GF-D8 (cell line): ENCODE measurements at regions not wholly inside any gene's neighbourhood (a gene's known extent, or its start where the extent isn't known, plus 50 kb on each side); places are given as distances from the start of the nearest gene placed in this dataset.
"Not testable (repeated sequence)": the region's sequence is repeated elsewhere in the genome, so short reads cannot be mapped to it uniquely, and the experiment has no call there.

Source experiments
- DNase-seq: peaks from one replicate; lab custom pipeline; 2025; lab: John Stamatoyannopoulos, UW

DNA sequence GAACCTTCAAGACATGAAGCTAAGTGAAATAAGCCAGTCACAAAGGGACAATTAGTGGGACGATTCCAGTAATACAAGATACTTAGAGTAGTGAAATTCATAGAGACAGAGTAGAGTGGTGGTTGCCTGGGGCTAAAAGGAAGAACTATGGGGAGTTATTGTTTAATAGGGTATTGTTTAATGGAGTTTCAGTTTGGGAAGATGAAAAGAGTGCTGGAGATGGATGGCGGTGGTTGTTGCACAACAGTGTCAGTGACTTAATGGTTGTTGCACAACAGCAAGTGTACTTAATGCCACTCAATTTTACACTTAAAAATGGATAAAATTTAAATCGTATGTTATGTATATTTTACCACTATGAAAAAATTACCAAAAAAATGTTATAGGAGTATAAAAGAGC is 209.7 kb upstream of the TENT5A start:
- no peak for DNase-seq

DNA sequence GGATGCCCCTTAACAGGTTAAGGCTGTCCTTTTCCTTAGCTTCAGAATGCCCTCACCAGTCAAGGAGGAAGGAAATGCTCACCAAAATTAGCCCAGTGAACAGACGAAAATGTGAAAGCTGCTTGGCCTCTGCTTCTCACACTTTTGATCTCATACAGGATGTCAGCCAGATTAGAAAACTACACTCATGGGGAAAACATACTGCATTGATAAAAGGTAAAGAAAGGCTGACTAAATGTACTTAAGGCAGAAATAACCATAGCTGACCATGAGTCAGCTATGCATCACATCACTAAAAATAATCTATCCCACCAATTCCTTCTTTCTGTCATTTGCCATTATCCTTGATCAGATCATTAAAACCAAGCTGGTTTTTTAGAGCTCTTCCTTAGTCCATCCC is 198.4 kb upstream of the TENT5A start:
- DNase-seq, result no peak

DNA sequence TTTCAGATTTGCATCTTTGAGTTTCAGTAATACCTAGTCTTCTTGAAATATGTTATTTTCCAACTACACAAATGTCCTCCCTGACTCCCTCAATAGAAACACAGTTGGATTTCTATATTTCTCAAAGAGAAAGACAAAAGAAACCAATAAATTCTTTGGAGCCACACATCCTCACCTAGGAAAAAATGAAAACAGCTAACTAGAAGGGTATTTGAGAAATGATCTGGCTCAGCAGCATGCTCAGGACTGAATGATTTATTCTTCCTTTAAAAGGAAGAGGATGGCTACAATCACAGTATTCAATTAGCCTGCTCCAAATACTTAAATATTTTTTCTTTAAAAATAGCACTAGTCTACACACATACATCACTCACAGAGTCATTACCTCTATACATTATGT is 196.4 kb upstream of the TENT5A start:
- DNase-seq, result no peak

DNA sequence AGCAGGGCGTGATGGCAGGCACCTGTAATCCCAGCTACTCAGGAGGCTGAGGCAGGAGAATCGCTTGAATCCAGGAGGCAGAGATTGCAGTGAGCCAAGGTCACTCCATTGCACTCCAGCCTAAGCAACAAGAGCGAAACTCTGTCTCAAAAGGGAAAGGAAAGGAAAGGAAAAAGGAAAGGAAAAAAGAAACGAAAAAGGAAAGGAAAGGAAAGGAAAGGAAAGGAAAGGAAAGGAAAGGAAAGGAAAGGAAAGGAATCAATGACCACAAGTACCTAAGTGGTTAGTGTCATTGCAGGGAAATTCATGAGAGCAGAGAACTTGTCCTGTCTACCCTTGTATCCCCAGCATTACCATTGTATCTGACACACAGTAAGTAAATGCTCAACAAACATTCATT is 195.7 kb upstream of the TENT5A start:
- DNase-seq, result not testable (repeated sequence)

DNA sequence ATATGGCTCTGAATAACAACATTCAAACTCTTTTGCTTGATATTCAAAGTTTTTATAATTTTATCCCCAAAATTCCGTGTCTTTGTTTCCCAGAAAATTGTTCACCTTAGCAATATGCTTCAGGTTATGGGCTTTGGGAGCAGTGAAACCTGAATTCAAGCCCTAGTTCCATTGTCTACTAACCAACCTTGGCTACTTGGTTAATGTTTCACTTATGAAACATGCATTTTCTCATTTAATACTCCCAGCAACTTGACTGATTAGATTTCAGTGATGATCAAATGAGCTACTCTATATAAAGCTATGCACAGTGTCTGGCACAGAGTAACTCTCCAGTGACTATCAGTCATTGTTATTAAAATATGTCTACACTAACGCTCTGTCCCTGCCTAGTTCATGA is 192.2 kb upstream of the TENT5A start:
- no peak for DNase-seq

DNA sequence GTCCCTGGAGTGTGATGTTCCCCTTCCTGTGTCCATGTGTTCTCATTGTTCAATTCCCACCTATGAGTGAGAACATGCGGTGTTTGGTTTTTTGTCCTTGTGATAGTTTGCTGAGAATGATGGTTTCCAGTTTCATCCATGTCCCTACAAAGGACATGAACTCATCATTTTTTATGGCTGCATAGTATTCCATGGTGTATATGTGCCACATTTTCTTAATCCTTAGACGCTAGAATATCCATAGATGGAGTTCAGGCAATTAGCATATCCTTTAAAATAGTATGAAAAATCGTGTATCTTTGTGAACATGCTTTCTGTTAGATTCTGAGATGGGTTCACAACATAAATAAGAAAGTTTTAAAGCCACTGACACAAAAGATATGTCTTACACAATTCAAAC is 190.4 kb upstream of the TENT5A start:
- not testable (repeated sequence) for DNase-seq

DNA sequence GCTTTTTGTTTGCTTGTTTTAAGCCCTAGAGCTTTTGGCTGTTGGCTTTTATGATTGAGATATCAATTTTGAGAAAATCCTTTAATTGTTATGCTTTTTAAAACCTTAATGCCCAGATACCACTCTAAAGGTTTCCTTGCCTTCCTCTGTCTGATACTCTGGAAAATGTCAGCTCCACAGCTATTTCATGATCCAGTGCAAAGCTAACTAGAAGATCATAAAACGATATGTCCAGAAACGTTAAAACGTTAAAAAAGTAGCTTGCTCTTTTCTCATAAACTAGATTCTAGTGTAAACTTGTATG is 189.5 kb upstream of the TENT5A start:
- DNase-seq, result no peak

DNA sequence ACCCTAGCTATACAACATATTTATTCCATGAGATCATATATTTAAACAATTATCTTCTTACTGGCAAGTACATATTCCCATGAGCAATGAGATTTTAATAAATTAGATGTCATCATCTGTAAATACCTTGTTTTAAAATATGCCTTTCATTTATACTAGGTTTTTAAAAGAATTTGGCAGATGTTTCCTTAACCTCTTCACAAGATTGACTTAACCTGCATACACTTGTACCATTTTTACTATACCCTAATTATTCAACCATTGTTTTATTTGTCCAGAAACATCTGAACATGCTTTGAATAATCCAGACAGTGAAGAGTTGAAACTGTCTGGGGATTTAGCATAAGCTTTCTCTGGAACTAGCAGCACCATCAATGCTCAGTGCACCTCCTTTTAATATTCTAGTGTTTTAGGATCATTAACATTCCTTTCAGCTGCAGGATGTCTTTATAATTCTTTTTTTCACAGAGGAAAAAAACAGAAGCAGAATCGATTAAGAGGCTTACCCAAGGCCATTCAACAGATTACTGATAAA is 188.0 kb upstream of the TENT5A start:
- DNase-seq, result no peak

DNA sequence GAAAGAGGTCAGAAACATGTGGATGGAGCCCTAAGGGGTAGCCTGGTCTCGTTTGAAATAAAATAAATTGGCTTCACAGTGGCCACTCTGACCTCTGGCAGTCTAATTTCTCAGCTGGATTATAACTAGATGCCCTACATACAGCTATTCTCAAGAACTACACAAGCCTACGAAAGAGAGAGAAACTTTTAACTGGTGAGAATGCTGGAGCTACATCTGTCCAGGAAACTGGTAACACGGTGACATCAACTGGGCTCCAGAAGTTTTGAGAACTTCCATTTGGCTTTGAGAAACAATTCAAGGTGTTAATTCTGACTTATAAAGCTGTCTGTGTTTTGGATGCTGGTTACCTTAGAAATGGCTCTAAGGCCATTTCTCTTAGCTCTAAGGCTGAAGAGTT is 187.3 kb upstream of the TENT5A start:
- DNase-seq, result peak; percentile 16

DNA sequence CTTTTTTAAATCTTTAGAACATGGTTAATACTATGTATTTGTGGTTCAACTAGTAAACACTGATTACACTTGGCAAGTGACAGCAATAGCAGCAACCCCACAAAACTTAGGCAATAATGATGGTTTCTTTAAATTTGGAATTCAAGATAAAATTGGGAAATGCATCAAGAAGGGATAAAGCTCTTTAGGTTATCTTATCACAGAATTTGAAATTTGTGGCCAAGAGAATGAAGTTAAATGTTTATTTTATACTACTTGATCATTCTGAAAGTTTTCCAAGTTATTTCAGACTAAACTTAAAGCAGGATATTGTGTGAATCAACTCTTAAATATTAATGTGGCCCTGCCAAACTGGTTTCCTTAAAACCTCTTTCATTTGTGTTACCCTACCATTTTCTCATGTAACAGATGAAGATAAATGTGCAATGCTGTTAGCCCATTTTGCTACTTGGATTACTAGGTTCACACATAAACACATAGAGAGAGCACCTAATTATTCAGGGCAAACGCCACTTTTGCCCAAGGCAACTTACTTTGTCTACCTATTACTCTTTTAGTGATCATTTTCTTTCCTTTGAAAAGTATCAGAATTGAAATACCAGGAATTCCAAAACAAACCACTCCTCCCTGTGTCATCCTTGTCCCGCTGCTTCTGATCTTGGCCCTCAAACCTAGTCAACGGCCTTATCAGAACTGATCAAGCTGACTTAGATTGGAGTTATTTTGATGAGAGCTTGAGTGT is 186.7 kb upstream of the TENT5A start:
- no peak for DNase-seq

DNA sequence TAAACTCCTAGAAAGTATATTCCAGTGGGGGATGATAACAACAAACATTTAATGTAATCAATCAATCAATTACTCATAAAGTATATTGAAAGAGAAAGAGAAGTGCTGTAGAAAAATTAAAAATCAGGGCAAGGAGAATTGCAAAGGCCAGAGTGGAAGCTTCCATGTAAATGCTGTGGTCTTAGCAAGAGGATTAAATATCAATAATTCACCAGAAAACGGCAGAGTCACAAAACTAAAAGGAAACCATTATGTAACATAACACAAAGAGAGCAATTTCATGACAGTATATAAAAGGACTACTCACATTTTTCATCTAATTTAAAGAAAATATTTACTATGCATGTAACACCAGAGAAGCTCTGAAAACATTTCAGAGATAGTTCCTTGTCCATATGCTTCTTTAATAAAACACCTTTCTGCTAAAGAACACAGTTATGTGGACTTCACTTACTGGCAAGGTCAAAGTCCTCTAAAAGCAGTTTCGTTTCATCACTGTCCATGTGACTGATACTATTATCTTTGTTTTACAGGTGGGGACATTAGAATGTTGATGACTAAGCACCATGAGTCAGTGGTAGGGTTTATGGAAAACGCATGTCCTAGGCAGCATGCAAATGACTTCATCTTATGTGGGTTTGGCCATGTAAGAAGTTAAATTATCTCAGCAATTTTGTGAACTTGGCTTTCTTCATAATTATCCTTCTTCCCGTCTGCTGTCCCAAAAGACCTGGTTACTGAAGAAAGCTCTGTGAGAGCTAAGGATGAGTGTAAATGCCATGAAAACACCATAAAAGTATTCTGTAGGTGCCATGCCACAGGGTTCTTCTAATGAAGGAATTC is 185.8 kb upstream of the TENT5A start:
- DNase-seq, result peak; percentile 60

DNA sequence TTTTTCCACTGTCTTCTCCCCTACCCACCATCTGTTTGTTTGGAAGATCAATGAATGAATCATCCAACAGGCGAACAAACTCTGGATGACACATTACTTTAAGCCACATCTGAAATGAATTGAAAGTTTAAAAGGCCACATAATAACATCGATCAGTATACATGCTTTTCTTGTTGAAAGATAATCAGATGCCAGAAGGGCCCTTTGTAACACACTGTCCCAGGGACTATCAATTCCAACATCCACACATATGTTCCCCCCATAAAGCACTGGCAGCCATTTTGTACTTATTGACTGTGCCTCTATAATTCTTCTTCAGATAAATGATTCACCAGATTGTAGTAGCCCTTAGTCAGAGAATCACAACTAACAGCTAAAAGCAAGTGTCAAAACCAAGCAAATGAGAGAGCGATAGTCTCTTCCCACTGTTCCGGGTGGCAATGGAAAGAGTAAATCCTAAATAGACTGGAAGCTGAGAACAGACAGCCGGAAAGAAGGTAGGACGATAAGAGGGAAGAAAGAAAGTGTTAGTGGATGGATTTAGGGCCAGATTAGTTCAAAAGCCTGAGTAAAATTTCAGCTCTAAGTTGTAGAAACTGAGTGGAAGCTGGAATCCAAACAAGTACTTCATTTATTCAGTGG is 184.9 kb upstream of the TENT5A start:
- no peak for DNase-seq

DNA sequence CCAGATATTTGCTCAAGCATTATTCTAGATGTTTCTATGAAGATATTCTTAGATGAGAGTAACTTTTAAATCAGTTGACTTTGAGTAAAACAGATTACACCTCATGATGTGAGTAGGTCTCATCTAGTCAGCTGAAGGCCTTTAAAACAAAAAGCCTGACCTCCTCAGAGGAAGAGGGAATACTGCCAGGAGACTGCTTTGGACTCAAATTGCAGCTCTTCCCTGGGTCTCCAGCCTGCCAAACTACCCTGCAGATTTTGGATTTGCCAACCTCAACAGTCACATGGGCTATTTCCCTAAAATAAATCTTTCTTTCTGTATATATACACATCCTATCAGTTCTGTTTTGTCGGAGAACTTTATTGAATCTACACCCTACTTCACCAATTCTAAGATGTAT is 182.5 kb upstream of the TENT5A start:
- no peak for DNase-seq

DNA sequence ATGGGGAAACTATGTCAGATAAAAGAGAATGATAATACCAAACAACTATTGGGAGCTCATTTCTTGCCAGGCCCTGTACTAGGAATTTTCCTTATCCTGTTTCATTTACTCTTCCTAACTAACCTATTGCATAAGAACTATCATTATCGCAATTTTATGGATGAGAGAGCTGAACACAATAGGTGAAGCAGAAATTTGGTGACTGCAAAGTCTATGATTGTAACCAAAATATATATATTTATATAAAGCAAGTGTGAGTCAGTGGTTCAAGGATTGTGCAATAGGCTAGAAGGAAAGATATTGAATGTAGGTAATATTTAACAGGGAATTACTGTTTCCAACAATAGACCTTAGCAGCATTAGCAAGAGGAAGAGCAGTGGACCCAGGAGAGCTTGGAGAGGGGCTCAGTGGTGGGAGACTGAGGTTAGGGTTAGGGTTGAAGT is 181.1 kb upstream of the TENT5A start:
- no peak for DNase-seq

DNA sequence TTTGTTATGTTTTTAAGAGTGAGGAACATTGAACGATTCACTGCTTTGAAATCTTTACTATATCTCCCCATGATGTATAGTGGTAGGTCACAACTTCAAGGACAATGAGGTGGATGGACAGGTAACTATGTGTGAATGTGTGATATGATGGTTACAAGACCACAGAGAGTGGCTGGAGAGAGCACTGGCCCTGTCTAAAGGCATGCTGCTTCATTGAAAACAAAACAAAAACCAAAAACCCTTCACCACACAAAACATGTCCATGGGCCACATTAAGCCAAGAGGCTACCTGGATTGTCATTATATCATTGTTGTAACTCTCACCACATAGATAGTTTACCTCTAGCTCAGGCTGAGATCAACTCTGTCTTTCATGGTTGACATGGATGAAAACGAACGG is 180.6 kb upstream of the TENT5A start:
- DNase-seq, result no peak

DNA sequence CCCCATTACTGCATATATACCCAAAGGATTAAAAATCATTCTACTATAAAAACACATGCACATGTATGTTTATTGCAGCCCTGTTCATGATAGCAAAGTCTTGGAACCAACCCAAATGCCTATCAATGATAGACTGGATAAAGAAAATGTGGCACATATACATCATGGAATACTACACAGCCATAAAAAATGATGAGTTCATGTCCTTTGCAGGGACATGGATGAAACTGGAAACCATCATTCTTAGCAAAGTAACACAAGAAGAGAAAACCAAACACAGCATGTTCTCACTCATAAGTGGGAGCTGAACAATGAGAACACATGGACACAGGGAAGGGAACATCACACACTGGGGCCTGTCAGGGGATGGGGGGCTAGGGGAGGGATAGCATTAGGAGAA is 180.0 kb upstream of the TENT5A start:
- DNase-seq, result not testable (repeated sequence)

DNA sequence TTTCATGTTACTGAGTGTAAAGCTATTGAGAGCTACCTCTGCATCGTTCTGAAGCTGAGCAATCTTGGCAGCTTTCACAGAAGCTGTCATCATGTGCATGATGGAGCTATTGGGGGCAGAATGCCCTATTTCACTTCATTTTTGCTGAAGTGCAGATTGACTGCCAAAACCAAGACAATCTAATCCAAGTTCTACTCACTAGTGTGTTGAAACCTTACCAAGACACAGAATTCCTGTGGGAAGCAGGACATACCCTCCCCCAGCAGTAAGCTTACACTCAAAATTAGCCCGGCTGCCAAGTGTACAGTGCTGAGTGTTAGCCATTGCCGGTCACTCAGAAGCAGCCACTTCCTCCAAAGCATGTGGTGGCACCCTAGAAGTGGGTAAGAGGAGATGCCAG is 177.3 kb upstream of the TENT5A start:
- DNase-seq, result no peak

DNA sequence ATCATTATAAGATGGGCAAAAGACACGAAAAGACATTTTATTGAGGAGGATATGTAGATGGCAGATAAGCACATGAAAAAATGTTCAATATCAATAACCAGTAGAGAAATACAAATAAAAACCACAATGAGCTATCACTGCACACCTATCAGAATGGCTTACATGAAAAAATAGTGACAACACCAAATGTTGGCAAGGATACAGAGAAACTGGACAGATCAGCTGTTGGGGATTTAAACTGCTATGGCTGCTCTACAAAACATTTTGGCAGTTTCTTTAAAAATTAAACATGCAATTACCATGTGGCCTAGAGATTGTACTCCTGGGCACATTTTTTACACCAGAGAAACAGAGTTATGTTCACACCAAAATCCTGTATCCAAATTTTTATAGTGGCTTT is 172.7 kb upstream of the TENT5A start:
- DNase-seq, result no peak

DNA sequence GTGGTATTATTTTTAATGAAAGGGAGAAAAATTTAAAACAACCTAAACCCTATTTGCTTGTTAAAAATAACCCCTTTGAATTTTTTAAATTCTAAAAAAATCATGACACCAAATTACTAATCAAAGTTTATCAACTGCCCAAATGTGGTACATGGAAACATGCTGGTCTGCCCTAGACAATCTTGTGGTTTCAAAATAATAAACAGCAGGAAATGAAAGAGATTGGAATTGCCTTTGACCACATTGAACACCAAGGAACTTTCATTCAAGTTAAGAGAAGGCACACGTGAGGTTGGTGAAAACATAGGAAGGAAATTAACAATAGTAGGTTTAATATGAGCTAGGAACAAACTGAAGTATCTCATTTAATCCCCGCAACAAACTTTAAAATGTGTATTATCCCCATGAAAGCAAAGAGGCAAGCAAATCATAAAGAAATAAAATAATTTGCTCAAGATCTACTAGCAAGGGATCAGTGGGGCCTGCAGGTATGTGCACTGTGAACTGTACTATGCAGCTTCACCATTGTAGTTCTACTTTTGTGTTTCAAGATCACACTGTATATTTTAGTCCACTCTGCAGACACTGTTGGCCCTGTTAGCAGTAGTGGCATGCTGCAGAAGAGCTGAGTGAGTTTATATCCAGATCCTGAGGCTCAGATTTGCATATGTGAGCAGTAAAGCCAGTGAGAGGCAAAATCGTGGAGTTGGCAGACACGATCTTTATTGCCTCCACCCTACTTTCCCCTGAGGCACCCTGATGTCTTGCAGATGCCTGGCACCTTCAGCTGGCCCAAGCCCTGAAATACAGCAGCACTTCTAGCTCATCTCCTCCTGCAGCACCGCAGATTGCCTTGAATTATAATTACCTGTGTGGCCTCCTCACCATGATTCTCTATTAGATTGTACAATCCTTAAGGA is 157.8 kb upstream of the TENT5A start:
- no peak for DNase-seq

DNA sequence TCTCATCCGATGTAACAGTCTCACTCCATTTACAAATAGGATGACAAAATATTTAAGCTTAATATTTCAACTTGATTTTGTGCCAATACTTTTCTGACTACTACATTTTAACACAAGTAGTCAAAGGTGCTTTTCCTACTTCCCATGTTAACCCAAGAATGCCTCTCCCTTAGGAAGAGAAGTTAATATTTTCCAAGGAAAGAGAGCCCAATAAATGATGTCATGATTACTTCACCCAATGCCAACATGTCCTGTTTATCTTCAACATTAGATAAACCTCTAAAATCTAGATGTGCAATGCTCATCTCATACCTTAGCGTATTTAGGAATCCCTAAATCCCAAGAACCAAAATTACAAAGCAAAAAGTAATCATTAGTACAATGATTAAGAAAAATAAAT is 156.7 kb upstream of the TENT5A start:
- no peak for DNase-seq

DNA sequence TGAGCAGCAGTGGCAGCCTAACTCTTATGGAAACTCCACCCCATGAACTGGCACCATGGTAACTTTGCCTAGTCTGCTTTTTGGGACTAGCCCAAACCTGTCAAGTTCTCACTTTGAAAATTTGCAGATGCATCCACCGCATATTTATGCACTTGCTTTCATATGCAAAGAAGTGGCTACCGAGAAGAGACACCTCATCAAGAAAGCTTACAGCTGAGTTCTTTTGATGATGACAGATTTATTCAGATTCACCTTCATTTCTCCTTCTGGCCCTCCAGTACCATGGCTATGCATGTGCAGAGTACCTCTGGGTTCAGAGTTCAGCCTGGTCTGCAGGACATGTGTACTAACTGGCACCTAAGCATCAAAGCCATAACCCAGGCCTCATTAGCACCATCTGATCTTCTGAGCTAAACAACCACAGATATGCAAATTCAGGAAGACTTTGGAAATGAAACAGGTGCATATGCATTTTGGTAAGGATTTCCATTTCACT is 154.3 kb upstream of the TENT5A start:
- DNase-seq, result no peak

DNA sequence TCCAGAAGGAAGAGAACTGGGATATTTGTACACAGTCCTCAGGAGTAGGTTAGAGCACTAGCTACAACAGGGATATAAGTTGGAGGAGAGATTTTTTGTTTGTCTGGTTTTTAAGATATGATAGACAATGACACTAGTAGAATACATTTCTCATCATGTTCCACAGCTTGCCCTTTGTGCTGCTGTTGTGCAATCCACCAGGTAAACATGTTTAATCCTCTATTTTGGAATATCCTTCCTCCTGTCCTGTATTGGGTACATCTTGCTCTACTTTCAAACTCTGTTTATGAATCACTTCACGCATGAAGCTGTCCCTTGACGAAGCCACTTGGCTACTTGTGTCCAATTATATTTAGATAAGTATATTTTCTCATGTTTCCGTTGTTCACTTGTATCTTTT is 153.6 kb upstream of the TENT5A start:
- DNase-seq, result no peak
